GM12892 (cell line): ENCODE measurements at regions not wholly inside any gene's neighbourhood (a gene's known extent, or its start where the extent isn't known, plus 50 kb on each side); places are given as distances from the start of the nearest gene placed in this dataset.
A peak's percentile ranks its signal among the peaks of the same experiment; 100 is the strongest.

ENCODE experiments used
- POLR2A ChIP-seq: IDR thresholded peaks from 2 replicates; pipeline ENCODE4 v1.6.1; 2011; ENCODE audit warnings: low read depth, low read length, control low read depth
- TAF1 ChIP-seq: IDR thresholded peaks from 2 replicates; pipeline ENCODE4 v1.6.1; 2011; ENCODE audit warnings: low read depth, mild to moderate bottlenecking, control low read depth, low read length, borderline replicate concordance

GRCh38 chr17:45585037-45585733, 94.7 kb upstream of the PLEKHM1 start:
- TF ChIP-seq POLR2A (peak; percentile 58; the same call in 1 of the 2 replicates), TAF1 (peak; percentile 52; the same call in 1 of the 2 replicates)
